GM13977 (cell line): ENCODE measurements at regions not wholly inside any gene's neighbourhood (a gene's known extent, or its start where the extent isn't known, plus 50 kb on each side); places are given as distances from the start of the nearest gene placed in this dataset.

ENCODE experiments used
- DNase-seq: peaks from one replicate; pipeline ENCODE4 v3.0.0; 2012; ENCODE audit warnings: low spot score
- in situ Hi-C: fragments of 300-500 bp; cut with MboI; formaldehyde crosslinking; loops from one replicate; pipeline ENCODE4 v1.12.0; 2022; ENCODE audit warnings: low sequenced_read_pairs, low pct_unique_long_range_greater_than_20kb, mixed read lengths, inconsistent platforms; ENCODE audit not compliant: unreplicated experiment
- TF ChIP-seq, protein P1 (sequence below): IDR thresholded peaks from 2 replicates; pipeline ENCODE4 v1.5.1; 2012; ENCODE audit warnings: mild to moderate bottlenecking, control low read depth; ENCODE audit not compliant: insufficient read depth; ENCODE audit errors: extremely low read depth, missing control alignments

DNA sequence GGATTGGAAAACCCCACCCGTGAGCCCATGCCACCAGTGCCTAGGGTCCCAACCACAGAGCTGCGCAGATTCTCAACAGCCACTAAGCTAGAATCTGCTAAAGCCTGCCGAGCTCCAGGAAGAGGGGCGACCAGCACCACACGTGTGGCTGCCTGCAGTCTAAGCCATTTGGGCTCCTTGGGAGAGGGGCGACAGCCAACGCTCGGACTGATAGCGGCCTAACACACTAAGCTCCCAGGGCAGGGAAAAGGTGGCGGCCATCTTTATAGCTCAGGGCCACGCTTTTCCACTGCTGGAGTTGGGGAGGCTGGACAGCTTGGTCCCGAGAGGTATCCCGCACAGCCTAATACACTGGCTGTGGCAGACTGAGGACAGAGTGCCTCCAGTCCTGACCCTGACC lies 631.8 kb downstream of the CETN3 start:
- in situ Hi-C loops = no loop called here
- TF ChIP-seq, protein P1, sequence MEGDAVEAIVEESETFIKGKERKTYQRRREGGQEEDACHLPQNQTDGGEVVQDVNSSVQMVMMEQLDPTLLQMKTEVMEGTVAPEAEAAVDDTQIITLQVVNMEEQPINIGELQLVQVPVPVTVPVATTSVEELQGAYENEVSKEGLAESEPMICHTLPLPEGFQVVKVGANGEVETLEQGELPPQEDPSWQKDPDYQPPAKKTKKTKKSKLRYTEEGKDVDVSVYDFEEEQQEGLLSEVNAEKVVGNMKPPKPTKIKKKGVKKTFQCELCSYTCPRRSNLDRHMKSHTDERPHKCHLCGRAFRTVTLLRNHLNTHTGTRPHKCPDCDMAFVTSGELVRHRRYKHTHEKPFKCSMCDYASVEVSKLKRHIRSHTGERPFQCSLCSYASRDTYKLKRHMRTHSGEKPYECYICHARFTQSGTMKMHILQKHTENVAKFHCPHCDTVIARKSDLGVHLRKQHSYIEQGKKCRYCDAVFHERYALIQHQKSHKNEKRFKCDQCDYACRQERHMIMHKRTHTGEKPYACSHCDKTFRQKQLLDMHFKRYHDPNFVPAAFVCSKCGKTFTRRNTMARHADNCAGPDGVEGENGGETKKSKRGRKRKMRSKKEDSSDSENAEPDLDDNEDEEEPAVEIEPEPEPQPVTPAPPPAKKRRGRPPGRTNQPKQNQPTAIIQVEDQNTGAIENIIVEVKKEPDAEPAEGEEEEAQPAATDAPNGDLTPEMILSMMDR = no peak
- no peak for DNase-seq

DNA sequence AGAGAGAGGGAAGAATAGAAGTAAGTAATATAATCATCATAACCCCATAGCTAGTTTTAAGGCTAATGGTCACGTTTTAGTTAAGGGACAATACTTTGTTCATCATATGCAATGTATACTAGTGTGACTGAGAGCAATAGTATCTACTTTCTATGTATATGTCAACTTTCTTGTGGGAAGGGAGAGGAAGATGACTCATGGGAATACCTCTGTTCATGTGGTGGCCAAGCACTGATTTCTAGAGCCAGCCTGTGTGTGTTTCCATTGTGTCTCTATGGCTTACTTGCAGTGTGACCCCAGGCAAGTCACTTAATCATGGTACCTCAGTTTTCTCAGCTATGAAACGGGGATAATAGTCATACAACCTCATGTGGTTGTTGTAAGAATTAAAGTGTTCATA lies 639.6 kb downstream of the CETN3 start:
- DNase-seq = no peak
- TF ChIP-seq, protein P1 = no peak
- in situ Hi-C loops = no loop called here

DNA sequence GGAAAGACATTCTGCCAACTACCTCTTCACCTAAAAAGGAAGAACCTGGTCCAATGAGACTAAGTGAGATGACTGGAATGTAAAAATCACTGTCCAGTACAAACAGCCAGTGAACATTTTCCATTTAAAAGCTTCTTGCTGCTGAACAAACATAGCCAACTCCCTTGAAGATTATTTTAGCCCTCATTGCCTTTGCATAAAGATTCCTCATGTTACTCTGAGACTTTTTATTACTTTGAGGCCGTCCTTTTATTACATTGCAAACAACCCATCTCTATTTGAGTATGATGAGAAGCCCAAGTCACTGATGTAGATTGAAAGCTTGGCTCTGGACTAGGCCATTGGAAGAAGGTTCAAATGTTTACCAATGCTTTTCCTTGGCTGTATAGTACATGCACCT lies 649.8 kb downstream of the CETN3 start:
- TF ChIP-seq, protein P1 = no peak
- no peak for DNase-seq
- in situ Hi-C loops = no loop called here

DNA sequence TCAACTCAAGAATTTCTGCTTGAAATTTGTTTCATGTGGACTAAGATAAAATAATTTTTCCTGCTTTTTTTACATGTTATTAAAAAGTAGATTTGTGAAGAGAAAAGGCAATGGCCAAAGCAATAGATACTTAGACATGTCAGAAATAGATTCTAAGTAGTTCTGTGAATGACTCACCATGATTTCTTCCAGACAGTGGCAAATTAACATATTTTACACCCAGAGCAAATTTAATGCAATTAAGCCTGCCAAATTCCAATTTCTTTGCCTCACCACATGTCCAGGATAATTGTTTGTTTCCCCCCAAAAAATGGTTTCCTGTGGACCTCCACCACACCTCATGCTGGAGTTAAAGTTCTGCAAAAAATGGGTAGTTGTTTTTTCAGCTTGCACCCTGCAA lies 651.4 kb downstream of the CETN3 start:
- TF ChIP-seq, protein P1 = no peak
- no peak for DNase-seq

DNA sequence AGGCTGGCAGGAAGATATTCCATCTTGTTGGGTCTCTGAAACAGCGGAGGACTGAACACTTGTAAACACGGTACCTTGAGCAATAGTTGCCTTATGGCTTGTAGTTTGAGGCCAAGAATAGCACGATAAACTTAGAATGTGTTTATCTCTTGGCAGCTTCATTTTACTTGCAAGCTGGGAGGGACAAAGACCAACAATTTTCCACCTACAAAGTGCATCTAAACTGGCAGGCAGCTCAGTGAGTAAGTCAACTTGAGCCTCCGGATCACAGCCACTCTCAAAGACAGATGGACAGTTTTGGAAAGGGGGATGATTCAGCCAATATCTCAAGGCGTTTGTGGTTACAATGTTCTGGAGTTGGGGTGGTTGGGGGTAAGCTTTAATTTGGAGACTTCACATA lies 652.6 kb downstream of the CETN3 start:
- TF ChIP-seq, protein P1 = no peak
- DNase-seq = no peak
- in situ Hi-C loops = no loop called here

More for the DNA sequence above, 651.4 kb downstream of the CETN3 start:
- in situ Hi-C loops = no loop called here

DNA sequence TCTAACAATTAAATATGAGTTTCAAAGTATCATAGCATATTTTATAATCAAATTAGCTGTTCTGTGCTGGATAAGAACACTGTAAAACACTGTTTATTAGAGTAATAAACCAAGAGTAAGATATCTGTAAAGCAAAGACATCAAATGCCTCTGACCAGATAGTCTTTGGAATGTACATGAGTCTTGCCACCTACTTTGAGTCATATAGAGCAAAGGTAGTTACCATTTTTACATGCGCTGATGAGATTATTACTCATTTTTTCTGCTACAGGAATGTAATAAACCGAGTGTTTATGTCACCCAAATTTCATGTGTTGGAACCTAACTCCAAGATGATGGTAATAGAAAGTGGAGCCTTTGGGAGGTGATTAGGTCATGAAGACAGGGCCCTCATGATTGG lies 654.5 kb downstream of the CETN3 start:
- in situ Hi-C loops = no loop called here
- TF ChIP-seq, protein P1 = no peak
- no peak for DNase-seq

DNA sequence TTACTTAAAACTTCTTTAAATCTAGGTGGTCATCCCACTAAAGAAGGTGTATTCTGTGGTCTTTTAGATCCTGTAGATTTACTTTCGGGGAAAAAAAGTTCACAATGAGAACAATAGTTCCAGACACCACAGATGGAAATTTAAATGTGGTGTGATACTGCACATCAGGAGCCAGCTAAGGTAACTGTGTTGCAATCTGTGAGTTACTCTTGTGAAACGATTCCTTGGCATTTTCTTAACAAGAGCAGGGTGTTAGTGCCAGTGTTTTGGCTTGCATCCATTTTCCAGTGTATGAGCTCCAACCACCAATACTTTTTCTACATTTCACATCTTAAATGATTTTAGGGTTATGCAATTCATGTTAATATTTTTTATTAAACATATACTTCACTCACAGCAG lies 674.5 kb downstream of the CETN3 start:
- no peak for DNase-seq
- TF ChIP-seq, protein P1 = no peak
- in situ Hi-C loops = no loop called here
